ENCODE measurements at regions not wholly inside any gene's neighbourhood (a gene's known extent, or its start where the extent isn't known, plus 50 kb on each side); places are given as distances from the start of the nearest gene placed in this dataset.

GRCh38 chr2:136404176-136404575 lies 286.2 kb upstream of the CXCR4 start:
- no peak for DNase-seq (ENCODE audit: low read depth)

GRCh38 chr2:136402281-136402680 lies 284.3 kb upstream of the CXCR4 start:
- no peak for DNase-seq (ENCODE audit: low read depth)

DNA sequence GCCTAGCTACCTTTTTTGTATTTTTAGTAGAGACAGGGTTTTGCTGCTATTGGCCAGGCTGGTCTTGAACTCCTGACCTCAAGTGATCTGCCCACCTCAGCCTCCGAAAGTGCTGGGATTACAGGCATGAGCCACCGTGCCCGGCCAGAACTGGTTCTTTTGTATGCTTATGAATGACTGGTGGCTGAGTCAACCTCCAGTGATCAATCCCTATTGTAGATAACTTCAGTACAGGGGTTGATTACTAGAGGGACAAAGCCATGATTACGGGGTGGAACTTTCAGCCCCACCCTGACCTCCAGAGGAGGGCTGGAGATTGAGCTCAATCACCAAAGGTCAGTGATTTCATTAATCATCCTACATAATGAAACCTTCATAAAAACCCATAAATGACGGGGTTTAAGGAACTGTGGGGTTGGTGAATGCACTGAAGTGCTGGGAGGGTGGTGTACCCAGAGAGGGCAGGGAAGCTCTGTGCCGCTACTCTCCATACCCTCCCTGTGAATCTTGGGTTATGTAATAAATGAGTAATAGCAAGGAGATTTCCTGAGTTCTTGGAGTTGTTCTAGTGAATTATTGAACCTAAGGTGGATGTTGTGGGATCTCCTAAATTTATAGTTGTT lies 281.8 kb upstream of the CXCR4 start:
- DNase-seq (ENCODE audit: low read depth) = no peak

DNA sequence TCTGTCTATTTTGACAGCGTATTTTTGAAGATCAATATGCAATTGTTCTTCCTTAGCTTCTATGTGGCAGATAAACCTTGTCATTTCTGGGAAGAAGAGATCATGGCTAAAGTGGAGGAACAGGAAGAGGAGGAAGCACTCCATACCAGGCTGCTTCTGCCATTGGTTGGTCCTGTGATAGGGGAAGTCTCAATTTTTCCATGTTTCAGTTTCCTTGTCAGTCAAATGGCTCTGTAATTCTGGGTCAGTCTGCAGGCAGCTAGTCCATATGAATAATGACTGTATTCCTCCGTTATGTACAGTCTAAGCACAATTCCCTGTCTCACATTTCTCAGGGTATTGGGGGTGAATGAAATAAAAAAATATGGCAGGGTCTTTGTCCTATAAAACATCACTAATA lies 277.6 kb upstream of the CXCR4 start:
- DNase-seq (ENCODE audit: low read depth) = no peak

DNA sequence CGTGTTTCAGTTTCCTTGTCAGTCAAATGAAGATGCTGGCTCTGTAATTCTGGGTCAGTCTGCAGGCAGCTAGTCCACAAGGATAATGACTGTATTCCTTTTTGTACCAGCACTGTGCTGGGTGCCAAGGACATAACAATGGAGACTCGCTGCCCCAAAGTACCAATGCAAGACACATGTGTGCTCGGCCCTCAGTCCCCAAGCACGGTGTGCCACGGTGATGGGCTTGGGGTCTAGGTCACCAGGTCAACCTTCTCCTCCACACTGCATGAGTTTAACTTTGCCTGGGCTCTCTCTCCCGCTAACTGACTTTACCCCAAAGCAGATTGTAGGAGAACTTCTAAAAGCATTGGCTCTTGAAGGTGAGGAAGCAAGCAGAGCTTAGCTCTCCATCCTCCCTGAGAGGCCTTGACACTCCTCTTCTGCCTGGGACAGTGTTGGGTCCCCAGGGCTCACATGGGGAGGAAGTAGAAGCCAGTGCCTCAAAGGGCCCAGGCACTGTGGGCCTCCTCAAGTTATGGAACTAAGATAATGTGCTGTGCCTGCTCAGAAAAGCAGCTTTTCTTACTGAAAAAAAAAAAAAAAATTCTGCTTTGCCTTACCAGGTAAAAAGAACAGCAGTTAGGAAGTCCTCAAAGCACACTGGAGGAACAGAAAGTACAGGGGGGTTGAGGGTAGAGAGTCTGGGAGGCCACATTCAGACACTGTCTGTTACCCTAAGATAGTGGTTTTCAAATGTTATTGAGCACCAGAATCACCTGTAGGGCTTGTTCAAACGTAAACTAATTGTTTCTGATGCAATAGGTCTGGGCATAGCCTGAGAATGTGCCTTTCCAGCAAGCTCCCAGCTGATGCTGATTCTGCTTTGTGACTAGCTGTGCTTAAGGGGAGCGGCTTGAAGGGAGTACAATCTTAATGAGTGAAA lies 276.4 kb upstream of the CXCR4 start:
- no peak for DNase-seq (ENCODE audit: low read depth)

DNA sequence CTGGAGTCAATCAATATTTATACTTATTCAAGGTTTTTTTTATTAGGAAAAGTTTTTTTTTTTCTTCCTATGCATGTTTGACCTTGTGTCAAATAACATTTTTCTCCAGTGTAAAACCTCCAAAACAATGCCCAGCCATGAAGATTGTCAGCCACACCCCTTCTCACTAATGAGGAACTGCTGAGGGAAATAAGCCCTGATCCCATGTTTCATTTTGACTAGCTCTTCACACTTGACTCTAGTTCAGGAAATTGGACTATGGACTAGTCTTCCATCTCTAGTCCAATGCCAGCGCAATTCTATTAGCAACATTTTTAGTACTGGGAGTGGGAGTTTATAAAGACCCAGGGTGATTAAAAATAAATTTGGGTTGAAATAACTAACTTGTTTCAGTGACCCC lies 275.6 kb upstream of the CXCR4 start:
- no peak for DNase-seq (ENCODE audit: low read depth)

DNA sequence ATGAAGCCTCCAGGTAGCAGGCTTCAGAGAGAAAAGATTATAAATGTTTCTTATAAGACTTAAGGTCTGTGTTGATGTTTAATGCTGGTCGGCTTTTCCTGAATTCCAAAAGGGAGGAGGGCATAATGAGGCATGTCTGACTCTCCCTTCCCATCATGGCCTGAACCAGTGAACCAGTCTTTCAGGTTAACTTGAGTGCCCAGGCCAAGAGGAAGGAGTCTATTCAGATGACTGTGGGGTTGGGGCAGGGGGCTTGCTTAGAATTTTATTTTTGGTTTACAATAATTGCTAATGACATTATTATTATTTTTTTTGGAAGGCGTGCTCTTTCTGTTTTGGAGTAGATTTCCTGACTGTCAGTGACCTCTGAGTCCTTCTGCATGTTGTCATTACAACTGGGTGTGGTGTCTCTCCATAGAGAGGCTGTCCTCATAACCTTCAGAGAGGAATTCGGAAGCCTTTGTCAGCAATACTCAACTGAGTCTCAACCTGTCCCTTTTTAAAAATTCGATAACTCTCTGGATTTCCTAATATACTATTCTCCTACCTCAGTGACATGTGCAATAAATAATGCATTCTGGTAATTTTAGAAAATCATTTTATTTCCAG lies 275.1 kb upstream of the CXCR4 start:
- no peak for DNase-seq (ENCODE audit: low read depth)

DNA sequence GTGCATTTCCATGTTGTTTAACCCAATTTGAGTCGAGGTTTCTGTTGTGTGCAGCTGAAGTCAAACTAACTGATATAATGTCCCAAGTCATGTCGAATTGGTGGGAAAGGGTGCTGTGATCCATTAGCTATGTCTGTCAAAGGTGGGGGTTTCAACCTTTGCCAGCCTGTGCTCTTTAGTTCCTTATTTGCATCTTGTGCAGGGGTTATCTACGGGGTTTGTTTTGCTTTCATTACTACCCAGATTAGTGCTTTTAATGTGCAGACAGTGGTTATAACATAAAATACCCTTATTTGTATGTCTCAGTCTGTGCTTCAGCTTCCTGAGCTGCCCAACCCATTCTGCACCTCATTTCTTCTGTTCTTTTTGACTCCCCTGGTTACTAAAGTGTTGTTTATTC lies 271.9 kb upstream of the CXCR4 start:
- no peak for DNase-seq (ENCODE audit: low read depth)

GRCh38 chr2:136386046-136386445 lies 268.1 kb upstream of the CXCR4 start:
- DNase-seq (ENCODE audit: low read depth) = no peak

GRCh38 chr2:136384531-136385303 lies 266.8 kb upstream of the CXCR4 start:
- peak; percentile 20 for DNase-seq (ENCODE audit: low read depth)

DNA sequence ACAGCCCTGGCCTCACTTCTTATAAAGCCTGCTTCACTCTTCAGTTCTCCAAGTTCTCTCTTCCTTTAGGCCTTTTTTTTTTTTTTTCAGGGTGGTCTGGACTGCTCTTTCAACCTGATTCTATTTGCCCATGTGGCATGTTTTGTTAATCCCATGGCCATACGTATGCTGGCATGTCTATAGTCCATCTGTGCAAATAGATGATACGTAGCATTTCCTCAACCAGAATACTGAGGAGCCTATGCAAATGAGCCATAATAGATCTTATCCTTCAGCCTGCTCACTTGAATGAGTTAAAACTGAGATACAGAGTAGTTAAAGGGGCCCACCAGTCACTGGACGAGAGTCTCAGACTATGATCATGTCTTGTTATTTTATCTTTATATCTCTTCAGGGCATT lies 265.2 kb upstream of the CXCR4 start:
- no peak for DNase-seq (ENCODE audit: low read depth)

- DNase-seq (ENCODE audit: low read depth) = peak; percentile 30
Measured at GRCh38 chr2:136381722-136382633, 264.0 kb upstream of the CXCR4 start.

DNA sequence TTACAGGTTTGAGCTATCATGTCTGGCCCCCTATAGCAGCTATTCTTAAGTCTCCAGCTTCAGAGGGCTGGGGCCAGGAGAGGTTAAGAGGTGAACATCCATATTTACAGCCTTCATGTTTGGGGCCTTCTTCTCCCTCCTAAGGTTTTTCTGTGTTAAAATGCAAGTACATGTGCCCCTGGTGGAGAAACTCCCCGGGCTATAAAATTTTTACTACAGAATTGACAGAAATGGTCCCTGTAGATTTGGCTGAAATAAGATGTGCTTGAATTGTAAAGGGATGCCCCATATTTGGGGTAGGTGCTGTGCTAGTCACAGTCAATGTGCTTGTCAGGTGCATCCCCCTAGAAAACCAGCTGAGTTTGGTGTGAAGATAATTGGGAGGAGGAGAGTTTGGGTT lies 263.3 kb upstream of the CXCR4 start:
- no peak for DNase-seq (ENCODE audit: low read depth)

DNA sequence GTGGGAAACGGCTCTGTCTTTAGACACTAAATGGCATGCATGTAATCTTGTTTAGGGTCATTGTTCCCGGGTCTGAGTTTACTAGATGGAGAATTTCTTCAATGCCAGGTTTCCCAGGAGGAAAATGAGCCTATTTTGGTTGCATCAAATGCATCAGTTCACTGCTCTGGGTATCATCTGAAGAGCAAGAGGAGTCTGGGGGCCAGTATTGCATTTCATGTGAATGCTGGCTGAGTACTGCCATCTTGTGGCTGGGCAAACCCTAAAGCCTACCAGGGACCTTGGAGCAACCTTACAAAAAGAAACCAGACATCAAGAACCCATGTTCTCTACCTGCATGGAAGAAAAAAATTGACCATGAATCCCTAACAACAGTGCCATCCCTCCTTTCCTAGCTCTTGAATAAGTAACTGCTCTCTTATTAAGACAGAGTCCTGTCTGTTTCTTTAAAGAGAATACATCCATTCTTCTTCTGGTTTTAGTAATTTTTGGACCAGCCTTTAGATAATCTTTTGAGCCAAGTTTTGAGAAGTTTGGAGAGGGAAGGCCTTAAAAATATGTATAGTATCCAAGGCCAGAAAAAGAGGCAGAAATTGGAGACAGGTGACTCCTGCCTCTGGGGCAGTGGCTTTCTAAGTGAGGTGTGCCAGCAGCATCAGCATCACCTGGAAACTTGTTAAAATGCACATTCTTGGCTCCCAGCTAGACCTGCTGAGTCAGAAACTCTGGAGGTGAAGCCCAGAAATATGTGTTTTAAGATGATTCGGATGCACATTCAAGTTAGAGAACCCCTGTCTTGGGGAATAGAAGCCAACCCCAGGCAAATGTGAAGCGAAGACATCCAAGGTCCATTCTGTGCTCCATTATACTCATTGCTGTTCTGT lies 261.0 kb upstream of the CXCR4 start:
- peak; percentile 62 for DNase-seq (ENCODE audit: low read depth)

GRCh38 chr2:136377423-136378382 lies 259.8 kb upstream of the CXCR4 start:
- no peak for DNase-seq (ENCODE audit: low read depth)

DNA sequence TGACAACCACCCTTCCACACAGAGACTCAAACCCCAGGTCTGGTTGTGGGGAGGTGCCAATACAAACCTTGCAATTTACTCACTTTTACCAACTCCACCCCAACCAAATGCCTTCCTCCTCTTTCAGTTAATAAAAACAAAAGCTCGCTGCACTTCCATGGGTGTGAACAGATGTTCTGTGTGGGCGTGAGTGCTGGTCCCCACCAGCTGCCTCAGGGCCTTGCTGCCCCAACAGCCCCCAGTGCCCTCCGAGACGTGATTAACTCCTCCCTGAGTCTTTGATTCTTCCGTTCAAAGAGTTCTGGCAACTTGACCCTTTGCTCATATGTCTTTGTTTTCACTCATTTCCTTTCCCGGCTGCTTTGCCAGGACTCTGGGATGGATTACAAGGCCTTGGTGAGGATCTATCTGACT lies 258.9 kb upstream of the CXCR4 start:
- DNase-seq (ENCODE audit: low read depth) = no peak

DNA sequence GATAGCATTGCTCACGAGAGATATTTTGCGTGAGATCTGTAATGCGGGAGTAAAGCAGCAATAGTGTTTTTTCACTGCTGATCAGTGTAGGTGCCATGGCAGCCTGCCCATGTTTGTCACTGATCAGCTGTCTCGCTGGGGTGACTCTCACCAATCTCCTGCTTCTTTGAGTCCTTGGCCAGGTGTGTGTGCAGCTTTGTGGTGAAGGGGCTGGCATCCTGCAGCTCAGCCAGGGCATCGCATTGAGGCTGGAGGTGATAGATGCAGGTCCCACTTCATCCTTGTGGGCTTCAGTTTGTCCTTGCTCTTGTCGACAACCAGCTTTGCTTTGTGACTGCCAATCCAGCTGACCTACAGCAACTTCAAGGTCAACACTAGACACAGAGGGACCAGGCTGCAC lies 258.3 kb upstream of the CXCR4 start:
- DNase-seq (ENCODE audit: low read depth) = no peak

- no peak for DNase-seq (ENCODE audit: low read depth)
Measured at GRCh38 chr2:136375017-136375901, 257.3 kb upstream of the CXCR4 start.
